Endothelial cell of umbilical vein (primary cell): ENCODE measurements at regions not wholly inside any gene's neighbourhood (a gene's known extent, or its start where the extent isn't known, plus 50 kb on each side); places are given as distances from the start of the nearest gene placed in this dataset.

Source experiments
- EZH2 ChIP-seq: IDR thresholded peaks from 2 replicates; pipeline ENCODE4 v1.6.1; 2012; ENCODE audit warnings: borderline replicate concordance, low read depth, mild to moderate bottlenecking, moderate library complexity, low read length, inconsistent platforms; ENCODE audit not compliant: severe bottlenecking
- GATA2 ChIP-seq: IDR thresholded peaks from 2 replicates; pipeline ENCODE4 v1.7.0; 2011; ENCODE audit warnings: low read depth, mild to moderate bottlenecking, moderate library complexity, mixed read lengths, low read length; ENCODE audit not compliant: insufficient read length, insufficient read depth
- MYC ChIP-seq: IDR thresholded peaks from one replicate; pipeline ENCODE4 v1.6.1; 2011; ENCODE audit warnings: mild to moderate bottlenecking, low read depth, low read length
- POLR2A ChIP-seq: IDR thresholded peaks from 2 replicates; pipeline ENCODE4 v1.6.1; 2012; ENCODE audit warnings: low read depth, mild to moderate bottlenecking, control low read depth, low read length
- POLR2AphosphoS5 ChIP-seq: IDR thresholded peaks from 2 replicates; pipeline ENCODE4 v1.6.1; 2012; ENCODE audit warnings: low read depth, mild to moderate bottlenecking, control low read depth, low read length, moderate library complexity; ENCODE audit not compliant: insufficient read depth
- TF ChIP-seq, protein P1 (sequence below), 2 donors: IDR thresholded peaks; 1 replicate in 1 of 2; 2 replicates in 1 of 2; pipeline ENCODE4 v1.5.1; 2011; ENCODE audit warnings: low read length in 2 of 2, mild to moderate bottlenecking in 2 of 2, moderate library complexity in 2 of 2, control low read depth in 1 of 2, inconsistent platforms in 1 of 2, low read depth in 1 of 2; ENCODE audit not compliant: insufficient read depth in 1 of 2; ENCODE audit errors: extremely low read depth in 1 of 2

DNA sequence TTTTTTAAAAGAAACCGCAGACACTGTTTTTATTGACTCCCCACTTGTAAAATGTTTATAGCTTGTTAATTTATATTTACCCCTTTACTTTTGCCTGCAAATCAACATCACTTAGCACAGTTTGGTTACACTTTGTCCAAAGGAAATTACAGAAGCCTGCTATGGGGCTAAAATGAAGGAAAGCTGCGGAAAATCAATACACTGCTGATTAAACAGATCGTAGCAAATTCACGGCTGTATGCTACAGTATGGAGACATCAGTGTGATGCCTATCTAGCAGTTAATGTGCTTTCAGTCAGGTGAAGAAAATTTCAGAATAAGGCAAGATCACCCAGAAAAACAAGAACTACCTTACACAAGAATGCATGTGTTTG, 110.0 kb downstream of the FOXG1 start:
- TF ChIP-seq, protein P1, sequence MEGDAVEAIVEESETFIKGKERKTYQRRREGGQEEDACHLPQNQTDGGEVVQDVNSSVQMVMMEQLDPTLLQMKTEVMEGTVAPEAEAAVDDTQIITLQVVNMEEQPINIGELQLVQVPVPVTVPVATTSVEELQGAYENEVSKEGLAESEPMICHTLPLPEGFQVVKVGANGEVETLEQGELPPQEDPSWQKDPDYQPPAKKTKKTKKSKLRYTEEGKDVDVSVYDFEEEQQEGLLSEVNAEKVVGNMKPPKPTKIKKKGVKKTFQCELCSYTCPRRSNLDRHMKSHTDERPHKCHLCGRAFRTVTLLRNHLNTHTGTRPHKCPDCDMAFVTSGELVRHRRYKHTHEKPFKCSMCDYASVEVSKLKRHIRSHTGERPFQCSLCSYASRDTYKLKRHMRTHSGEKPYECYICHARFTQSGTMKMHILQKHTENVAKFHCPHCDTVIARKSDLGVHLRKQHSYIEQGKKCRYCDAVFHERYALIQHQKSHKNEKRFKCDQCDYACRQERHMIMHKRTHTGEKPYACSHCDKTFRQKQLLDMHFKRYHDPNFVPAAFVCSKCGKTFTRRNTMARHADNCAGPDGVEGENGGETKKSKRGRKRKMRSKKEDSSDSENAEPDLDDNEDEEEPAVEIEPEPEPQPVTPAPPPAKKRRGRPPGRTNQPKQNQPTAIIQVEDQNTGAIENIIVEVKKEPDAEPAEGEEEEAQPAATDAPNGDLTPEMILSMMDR (IDR thresholded peaks at IDR 0.05; ENCODE audit: extremely low read depth in 1 of 2, insufficient read depth in 1 of 2, low read depth in 1 of 2, low read length in 2 of 2): no peak
- TF ChIP-seq EZH2 (no peak), POLR2A (no peak), MYC (no peak), GATA2 (no peak), POLR2AphosphoS5 (no peak)
